ENCODE measurements at regions not wholly inside any gene's neighbourhood (a gene's known extent, or its start where the extent isn't known, plus 50 kb on each side); places are given as distances from the start of the nearest gene placed in this dataset.

DNA sequence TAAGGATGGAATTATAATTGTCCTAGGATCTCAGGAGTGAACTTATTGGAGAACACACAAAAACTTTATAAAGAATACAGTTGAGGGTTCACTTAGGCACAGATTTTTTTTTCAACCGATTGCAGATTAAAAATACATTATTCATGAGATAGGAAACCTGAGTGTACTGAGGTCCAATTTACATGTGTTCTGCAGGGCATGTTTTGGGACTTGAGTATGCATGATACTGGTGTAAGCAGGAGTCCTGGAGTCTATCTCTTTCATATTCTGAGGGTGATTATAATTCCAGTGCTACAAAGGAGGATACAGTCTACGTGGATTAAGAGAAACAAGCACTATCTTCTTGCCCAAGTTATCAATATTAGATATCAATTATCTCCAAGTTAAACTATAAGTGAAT lies 139.3 kb upstream of the HSFY2 start:
- TF ChIP-seq, protein P1, sequence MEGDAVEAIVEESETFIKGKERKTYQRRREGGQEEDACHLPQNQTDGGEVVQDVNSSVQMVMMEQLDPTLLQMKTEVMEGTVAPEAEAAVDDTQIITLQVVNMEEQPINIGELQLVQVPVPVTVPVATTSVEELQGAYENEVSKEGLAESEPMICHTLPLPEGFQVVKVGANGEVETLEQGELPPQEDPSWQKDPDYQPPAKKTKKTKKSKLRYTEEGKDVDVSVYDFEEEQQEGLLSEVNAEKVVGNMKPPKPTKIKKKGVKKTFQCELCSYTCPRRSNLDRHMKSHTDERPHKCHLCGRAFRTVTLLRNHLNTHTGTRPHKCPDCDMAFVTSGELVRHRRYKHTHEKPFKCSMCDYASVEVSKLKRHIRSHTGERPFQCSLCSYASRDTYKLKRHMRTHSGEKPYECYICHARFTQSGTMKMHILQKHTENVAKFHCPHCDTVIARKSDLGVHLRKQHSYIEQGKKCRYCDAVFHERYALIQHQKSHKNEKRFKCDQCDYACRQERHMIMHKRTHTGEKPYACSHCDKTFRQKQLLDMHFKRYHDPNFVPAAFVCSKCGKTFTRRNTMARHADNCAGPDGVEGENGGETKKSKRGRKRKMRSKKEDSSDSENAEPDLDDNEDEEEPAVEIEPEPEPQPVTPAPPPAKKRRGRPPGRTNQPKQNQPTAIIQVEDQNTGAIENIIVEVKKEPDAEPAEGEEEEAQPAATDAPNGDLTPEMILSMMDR (IDR thresholded peaks at IDR 0.05) = no peak
- no peak for TF ChIP-seq EZH2 (IDR thresholded peaks at IDR 0.05; ENCODE audit: borderline replicate concordance, insufficient read depth, low read depth, low read length, poor library complexity, severe bottlenecking)
